T-helper 17 cell (primary cell): ENCODE measurements at regions not wholly inside any gene's neighbourhood (a gene's known extent, or its start where the extent isn't known, plus 50 kb on each side); places are given as distances from the start of the nearest gene placed in this dataset.

Experiments used
- ATAC-seq: fragments of 150-1000 bp; cut with Tn5 transposase; 2 replicates; pipeline ENCODE4 v1.10.0; 2021; ENCODE audit warnings: mild to moderate bottlenecking, moderate library complexity
- DNase-seq, 3 donors: peaks; one replicate each; pipeline versions ENCODE4 v3.0.0 to v3.0.0-alpha.2; 2020 to 2021
- H3K9me3 ChIP-seq: one replicate; pipeline ENCODE4 v1.7.0; 2013; ENCODE audit warnings: low read length, mild to moderate bottlenecking; ENCODE audit not compliant: control insufficient read depth, poor library complexity, severe bottlenecking
- H3K27ac Mint-ChIP-seq: one replicate; pipeline ENCODE4 v1.8.0; 2022; ENCODE audit warnings: mild to moderate bottlenecking, moderate library complexity, mixed read lengths
- H3K27me3 Mint-ChIP-seq: one replicate; pipeline ENCODE4 v1.8.0; 2022; ENCODE audit warnings: mixed read lengths
- H3K36me3 Mint-ChIP-seq: one replicate; pipeline ENCODE4 v1.8.0; 2022; ENCODE audit warnings: low read depth, mixed read lengths
- H3K4me1 Mint-ChIP-seq: one replicate; pipeline ENCODE4 v1.8.0; 2022; ENCODE audit warnings: mild to moderate bottlenecking, mixed read lengths
- H3K4me3 Mint-ChIP-seq: one replicate; pipeline ENCODE4 v1.8.0; 2022; ENCODE audit warnings: mild to moderate bottlenecking, moderate library complexity, mixed read lengths

DNA sequence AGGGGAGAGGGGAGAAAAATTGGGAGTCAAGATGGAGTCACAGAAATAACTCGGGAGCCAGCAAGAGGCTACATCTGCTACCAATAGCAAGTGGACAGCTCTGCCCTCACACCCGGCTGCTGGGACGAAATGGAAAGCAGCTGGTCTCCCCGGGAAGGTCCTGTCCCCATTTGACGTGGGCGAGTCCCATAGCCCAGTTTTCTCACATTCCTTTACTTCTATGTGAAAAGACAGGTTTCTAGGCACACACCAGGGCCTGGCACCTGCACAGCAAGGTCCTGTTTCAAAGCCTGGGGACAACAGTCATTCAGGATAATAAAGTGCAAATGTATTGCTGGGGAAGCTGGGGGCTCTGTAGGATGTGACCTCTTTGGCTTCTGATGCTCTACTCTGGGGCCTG, 162.6 kb downstream of the OAT start:
- no peaks in the 10 kb centered on the region for H3K36me3 Mint-ChIP-seq
- H3K27me3 Mint-ChIP-seq: no peaks in the 10 kb centered on the region
- ATAC-seq (no peak), DNase-seq (no peak)
- H3K9me3 ChIP-seq: no peaks in the 10 kb centered on the region
- no peak overlapping the region for H3K27ac Mint-ChIP-seq
- no peak overlapping the region for H3K4me3 Mint-ChIP-seq
- no peaks in the 10 kb centered on the region for H3K4me1 Mint-ChIP-seq

- Mint-ChIP-seq H3K36me3 (no peaks in the 10 kb centered on the region), H3K27ac (no peak overlapping the region), H3K27me3 (peaks cover 1% of the 10 kb centered on the region), H3K4me1 (peaks cover under 1% of the 10 kb centered on the region), H3K4me3 (no peak overlapping the region)
- H3K9me3 ChIP-seq: no peaks in the 10 kb centered on the region
- no peak for ATAC-seq
- no peak for DNase-seq
These were observed 162.2 kb upstream of the CHST15 start for GRCh38 chr10:124255556-124255955.

DNA sequence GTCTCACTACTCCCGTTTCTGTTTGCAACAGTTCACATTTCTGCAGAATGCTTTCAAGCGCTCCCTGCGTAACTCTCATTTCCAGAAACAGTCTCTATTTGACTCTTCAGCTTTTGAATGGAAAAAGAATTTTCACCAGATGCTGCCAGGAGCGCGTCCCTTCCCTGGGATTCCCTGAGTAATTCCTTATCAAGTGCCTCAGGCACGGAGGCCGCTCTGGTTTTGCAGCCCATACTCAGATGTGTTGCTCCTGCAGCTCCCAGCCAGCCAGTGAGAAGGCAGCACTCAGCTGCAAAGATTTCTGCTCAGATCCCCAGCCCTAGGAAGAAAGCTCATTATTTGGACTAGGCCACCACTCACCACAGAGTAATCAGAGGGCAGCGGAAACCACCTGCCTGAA, 161.1 kb upstream of the CHST15 start:
- peaks cover 3% of the 10 kb centered on the region for H3K4me1 Mint-ChIP-seq
- H3K9me3 ChIP-seq: no peaks in the 10 kb centered on the region
- H3K27me3 Mint-ChIP-seq: peaks cover 7% of the 10 kb centered on the region
- no peaks in the 10 kb centered on the region for H3K36me3 Mint-ChIP-seq
- DNase-seq (no peak), ATAC-seq (no peak)
- no peak overlapping the region for H3K27ac Mint-ChIP-seq
- no peak overlapping the region for H3K4me3 Mint-ChIP-seq

- ATAC-seq: no peak
- Mint-ChIP-seq H3K27ac (no peak overlapping the region), H3K4me1 (peaks cover 3% of the 10 kb centered on the region), H3K27me3 (peaks cover 7% of the 10 kb centered on the region), H3K4me3 (no peak overlapping the region), H3K36me3 (no peaks in the 10 kb centered on the region)
- no peak for DNase-seq
- H3K9me3 ChIP-seq: no peaks in the 10 kb centered on the region
These were observed 159.6 kb upstream of the CHST15 start for GRCh38 chr10:124253006-124253405.

DNA sequence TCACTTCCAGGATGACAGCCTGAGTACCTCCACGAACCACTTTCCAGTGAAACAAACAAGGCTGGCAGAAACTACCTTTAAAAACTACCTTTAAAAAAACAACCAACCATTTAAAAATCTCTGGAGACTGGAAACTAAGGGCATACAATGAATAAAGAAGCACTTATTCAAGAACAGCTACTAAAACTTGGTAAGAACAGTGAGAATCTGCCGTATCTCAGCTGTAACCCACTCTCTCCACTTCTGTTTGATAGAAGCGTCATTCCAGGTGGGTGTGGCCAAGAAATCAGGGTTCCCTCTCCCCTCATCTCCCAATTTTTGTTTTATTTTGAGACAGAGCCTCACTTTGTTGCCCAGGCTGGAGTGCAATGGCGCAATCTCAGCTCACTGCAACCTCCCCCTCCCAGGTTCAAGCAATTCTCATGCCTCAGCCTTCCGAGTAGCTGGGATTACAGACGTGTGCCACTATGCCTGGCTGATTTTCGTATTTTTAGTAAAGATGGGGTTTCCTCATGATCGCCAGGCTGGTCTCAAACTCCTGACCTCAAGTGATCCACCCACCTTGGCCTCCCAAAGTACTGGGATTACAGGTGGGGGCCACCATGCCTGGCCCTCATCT, 158.8 kb upstream of the CHST15 start:
- Mint-ChIP-seq H3K27me3 (peaks cover 7% of the 10 kb centered on the region), H3K36me3 (no peaks in the 10 kb centered on the region)
- ATAC-seq: no peak

GRCh38 chr10:124251317-124252065, 158.1 kb upstream of the CHST15 start:
- Mint-ChIP-seq H3K4me1 (peaks cover 3% of the 10 kb centered on the region), H3K27me3 (peaks cover 7% of the 10 kb centered on the region), H3K27ac (no peak overlapping the region), H3K36me3 (no peaks in the 10 kb centered on the region), H3K4me3 (no peak overlapping the region)
- H3K9me3 ChIP-seq: no peaks in the 10 kb centered on the region
- no peak for ATAC-seq
- no peak for DNase-seq

More for the DNA sequence above, 158.8 kb upstream of the CHST15 start:
- H3K27ac Mint-ChIP-seq: no peak overlapping the region
- peak overlapping the region; percentile 33 for H3K4me3 Mint-ChIP-seq
- no peak for DNase-seq
- H3K9me3 ChIP-seq: no peaks in the 10 kb centered on the region
- H3K4me1 Mint-ChIP-seq: peaks cover 3% of the 10 kb centered on the region

- H3K4me1 Mint-ChIP-seq: peaks cover 3% of the 10 kb centered on the region
- H3K4me3 Mint-ChIP-seq: no peak overlapping the region
- peaks cover 7% of the 10 kb centered on the region for H3K27me3 Mint-ChIP-seq
- DNase-seq (no peak), ATAC-seq (no peak)
- H3K36me3 Mint-ChIP-seq: no peaks in the 10 kb centered on the region
- no peaks in the 10 kb centered on the region for H3K9me3 ChIP-seq
- H3K27ac Mint-ChIP-seq: no peak overlapping the region
These were observed 157.1 kb upstream of the CHST15 start for GRCh38 chr10:124250506-124250905.

GRCh38 chr10:124249812-124250432, 156.5 kb upstream of the CHST15 start:
- ATAC-seq: no peak

DNA sequence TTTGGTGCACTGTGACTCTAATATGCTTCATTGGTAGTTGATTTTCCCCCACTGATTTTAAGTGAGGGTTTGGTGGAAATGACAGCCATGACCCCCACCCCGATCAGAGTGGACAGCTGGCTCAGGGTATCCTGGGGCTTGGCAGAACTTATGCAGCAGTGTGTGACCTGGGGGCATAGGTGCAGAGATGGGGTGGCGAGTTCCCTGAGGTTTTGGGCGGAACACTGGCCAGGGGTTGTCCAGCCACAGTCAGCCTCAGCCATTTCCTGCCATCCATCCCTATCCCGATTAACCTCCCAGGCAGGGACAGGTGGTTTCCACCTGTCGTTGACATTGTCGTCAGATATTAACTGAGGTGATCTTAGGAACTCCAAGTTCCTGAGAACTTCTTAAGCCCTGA, 155.8 kb upstream of the CHST15 start:
- no peak for ATAC-seq
- H3K4me1 Mint-ChIP-seq: peaks cover 3% of the 10 kb centered on the region
- peaks cover 19% of the 10 kb centered on the region for H3K27me3 Mint-ChIP-seq
- DNase-seq: no peak
- no peaks in the 10 kb centered on the region for H3K36me3 Mint-ChIP-seq
- no peaks in the 10 kb centered on the region for H3K9me3 ChIP-seq
- no peak overlapping the region for H3K4me3 Mint-ChIP-seq
- no peak overlapping the region for H3K27ac Mint-ChIP-seq

More at GRCh38 chr10:124249812-124250432, 156.5 kb upstream of the CHST15 start:
- no peak for DNase-seq
- H3K9me3 ChIP-seq: no peaks in the 10 kb centered on the region
- no peak overlapping the region for H3K4me3 Mint-ChIP-seq
- H3K4me1 Mint-ChIP-seq: peaks cover 3% of the 10 kb centered on the region
- no peaks in the 10 kb centered on the region for H3K36me3 Mint-ChIP-seq
- peaks cover 12% of the 10 kb centered on the region for H3K27me3 Mint-ChIP-seq
- no peak overlapping the region for H3K27ac Mint-ChIP-seq

DNA sequence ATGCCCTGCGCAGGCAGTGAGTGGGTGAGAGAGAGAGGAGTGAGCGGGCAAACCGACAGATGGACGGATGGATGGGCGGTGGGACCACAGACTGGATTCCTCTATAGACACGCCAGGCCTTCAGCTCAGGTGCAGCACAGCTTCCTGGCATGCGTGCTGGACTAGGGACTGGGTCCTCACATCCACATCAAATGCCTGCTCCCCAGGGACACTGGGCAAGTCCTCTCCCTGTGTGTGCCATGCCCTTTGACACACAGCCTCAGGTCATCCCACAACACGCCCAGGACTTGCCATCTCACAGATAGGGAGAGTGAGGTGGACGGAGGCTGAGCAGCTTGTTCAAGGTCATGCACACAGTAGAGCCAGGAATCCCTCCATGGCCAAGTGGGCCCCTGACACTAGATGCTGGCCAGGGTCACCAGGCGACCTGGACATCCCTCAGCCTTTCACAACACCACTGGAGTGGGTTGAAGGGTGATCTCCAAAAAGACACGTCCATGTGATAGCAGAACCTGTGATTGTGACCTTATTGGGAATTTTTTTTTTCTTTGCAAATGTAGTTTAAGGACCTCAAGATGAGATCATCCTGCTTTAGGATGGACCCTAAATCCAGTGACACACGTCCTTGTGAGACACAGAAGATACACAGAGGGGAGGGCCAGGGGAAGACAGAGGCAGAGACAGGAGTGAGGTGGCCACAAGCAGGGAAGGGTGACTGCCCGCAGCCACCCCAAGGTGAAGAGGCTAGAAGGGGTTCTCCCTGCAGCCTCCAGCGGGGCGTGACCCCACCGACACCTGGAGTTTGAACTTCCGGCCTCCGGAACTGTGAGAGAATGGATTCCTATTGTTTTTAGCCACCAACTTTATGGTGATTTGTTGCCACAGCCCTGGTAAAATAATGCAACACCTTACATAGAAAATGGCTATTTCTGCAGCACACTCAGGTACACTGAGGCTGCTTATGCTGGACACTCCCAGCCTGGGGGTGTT, 155.0 kb upstream of the CHST15 start:
- H3K4me3 Mint-ChIP-seq: no peak overlapping the region
- H3K27ac Mint-ChIP-seq: no peak overlapping the region
- no peak for ATAC-seq
- no peaks in the 10 kb centered on the region for H3K36me3 Mint-ChIP-seq
- H3K27me3 Mint-ChIP-seq: peaks cover 22% of the 10 kb centered on the region
- H3K9me3 ChIP-seq: no peaks in the 10 kb centered on the region
- H3K4me1 Mint-ChIP-seq: peaks cover 3% of the 10 kb centered on the region
- no peak for DNase-seq

DNA sequence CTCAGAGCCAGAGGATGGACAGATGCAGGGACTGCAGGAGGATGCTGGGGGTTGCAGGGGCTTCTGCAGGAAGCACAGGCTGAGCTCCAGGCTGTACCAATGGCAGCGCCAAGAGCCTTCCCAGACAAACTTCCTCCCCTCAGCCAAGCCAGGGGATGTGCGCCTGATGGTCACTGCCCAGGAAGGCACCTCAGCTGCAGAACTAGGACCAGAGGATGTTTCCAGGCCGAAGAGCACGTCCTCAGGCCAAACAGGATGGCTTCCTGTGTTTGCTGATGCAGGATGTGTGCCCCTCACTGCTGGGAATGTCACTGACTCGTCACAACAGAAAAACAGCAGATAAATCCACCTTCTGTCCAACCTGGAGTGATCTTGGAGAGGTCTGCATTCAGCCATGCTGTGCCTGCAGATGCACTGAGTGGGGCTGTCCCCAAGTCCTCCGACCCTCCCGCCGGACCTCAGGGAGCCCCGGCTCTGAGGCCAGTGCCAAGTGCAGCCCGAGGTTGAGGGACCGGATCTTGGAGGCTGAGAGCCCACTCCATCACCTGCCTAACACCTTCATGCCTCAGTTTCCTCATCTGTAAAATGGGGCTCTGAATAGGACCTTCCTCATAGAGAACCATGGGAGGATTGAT, 152.5 kb upstream of the CHST15 start:
- no peaks in the 10 kb centered on the region for H3K9me3 ChIP-seq
- ATAC-seq: no peak
- no peak for DNase-seq
- H3K27ac Mint-ChIP-seq: no peak overlapping the region
- peaks cover 3% of the 10 kb centered on the region for H3K4me1 Mint-ChIP-seq
- no peaks in the 10 kb centered on the region for H3K36me3 Mint-ChIP-seq
- peaks cover 22% of the 10 kb centered on the region for H3K27me3 Mint-ChIP-seq
- no peak overlapping the region for H3K4me3 Mint-ChIP-seq

DNA sequence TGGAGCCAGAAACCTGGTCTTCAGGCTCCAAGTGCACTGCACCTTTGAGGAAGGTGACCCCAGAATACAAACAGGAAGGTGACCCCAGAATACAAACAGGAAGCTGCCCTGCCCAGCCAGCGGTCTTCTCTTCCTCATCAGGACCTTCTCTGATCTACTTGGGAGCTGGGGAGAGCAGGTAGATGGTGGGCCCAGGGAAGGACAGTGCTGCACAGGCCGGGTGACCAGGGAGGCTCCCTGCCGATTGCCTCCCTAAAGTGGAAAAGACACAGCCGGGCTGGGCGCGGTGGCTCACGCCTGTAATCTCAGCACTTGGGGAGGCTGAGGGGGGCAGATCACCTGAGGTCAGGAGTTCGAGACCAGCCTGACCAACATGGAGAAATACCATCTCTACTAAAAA, 151.8 kb upstream of the CHST15 start:
- DNase-seq: no peak
- Mint-ChIP-seq H3K36me3 (no peaks in the 10 kb centered on the region), H3K27me3 (peaks cover 24% of the 10 kb centered on the region), H3K4me1 (no peaks in the 10 kb centered on the region), H3K4me3 (no peak overlapping the region), H3K27ac (no peak overlapping the region)
- ATAC-seq: no peak
- no peaks in the 10 kb centered on the region for H3K9me3 ChIP-seq
